ENCODE measurements at regions not wholly inside any gene's neighbourhood (a gene's known extent, or its start where the extent isn't known, plus 50 kb on each side); places are given as distances from the start of the nearest gene placed in this dataset.

DNA sequence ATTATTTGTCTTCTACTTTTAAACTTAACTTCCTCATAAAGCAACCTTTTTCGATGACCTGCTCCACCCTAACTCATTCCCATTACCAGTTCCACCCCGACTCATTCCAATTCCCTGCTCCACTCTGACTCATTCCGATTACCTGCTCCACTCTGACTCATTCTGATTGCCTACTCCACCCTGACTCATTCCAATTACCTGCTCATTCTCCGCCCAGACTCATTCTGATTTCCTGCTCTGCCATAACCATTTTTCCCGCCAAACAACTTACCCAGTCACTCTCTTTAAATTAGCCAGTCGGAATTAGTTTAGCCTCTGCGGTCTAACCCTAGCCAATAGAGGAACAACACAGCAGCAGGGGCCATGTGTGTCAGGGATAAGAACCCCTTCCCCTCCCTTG is 249.1 kb downstream of the DPY19L2 start:
- FAIRE-seq: no peak
- H3K4me3 ChIP-seq (ENCODE audit: low read length in 3 of 3): no peak overlapping the region
- peaks cover 0 to 3% (median 0%) of the 10 kb centered on the region in 3 donors for H3K4me1 ChIP-seq (ENCODE audit: control insufficient read depth in 2 of 3, insufficient read depth in 2 of 3, low read depth in 1 of 3, low read length in 3 of 3)
- no peak overlapping the region for H3K9ac ChIP-seq (ENCODE audit: low read length in 3 of 3)
- no peak for DNase-seq
- no peaks in the 10 kb centered on the region for H3K9me3 ChIP-seq (ENCODE audit: control insufficient read depth in 2 of 3, insufficient read depth in 1 of 3, low read length in 3 of 3)
- no peak overlapping the region for H3K27ac ChIP-seq (ENCODE audit: low read depth in 2 of 2, low read length in 2 of 2)
- TF ChIP-seq, protein P1, sequence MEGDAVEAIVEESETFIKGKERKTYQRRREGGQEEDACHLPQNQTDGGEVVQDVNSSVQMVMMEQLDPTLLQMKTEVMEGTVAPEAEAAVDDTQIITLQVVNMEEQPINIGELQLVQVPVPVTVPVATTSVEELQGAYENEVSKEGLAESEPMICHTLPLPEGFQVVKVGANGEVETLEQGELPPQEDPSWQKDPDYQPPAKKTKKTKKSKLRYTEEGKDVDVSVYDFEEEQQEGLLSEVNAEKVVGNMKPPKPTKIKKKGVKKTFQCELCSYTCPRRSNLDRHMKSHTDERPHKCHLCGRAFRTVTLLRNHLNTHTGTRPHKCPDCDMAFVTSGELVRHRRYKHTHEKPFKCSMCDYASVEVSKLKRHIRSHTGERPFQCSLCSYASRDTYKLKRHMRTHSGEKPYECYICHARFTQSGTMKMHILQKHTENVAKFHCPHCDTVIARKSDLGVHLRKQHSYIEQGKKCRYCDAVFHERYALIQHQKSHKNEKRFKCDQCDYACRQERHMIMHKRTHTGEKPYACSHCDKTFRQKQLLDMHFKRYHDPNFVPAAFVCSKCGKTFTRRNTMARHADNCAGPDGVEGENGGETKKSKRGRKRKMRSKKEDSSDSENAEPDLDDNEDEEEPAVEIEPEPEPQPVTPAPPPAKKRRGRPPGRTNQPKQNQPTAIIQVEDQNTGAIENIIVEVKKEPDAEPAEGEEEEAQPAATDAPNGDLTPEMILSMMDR (IDR thresholded peaks at IDR 0.05; ENCODE audit: borderline replicate concordance, extremely low read depth, insufficient read depth): no peak
- no peaks in the 10 kb centered on the region for H3K36me3 ChIP-seq (ENCODE audit: control insufficient read depth in 2 of 3, insufficient read depth in 3 of 3, low read length in 3 of 3)
- intact Hi-C loops (cut with DNase I): no loop called here
- H3K27me3 ChIP-seq (ENCODE audit: control insufficient read depth, insufficient read depth, low read length): no peaks in the 10 kb centered on the region

DNA sequence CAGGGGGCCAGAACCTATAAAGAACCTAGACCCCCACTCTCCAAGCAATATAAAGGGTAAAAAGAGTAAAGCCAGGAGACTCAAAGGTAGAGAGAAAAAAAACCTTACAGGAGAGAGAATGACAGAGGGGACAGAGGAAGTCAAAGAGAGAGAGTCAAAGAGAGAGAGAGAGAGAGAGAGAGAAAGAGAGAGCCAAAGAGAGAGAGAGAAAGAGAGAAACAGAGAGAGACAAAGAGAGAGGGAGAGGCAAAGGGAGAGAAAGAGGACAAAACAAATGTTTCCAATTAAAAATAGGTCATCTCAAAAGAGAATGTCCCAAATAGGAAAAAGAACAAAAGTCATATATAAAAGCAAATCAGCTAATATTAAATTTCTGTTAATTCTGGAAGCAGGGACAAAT is 251.5 kb downstream of the DPY19L2 start:
- no peaks in the 10 kb centered on the region for H3K4me1 ChIP-seq (ENCODE audit: control insufficient read depth in 2 of 3, insufficient read depth in 2 of 3, low read depth in 1 of 3, low read length in 3 of 3)
- TF ChIP-seq, protein P1 (IDR thresholded peaks at IDR 0.05; ENCODE audit: borderline replicate concordance, extremely low read depth, insufficient read depth): no peak
- no peaks in the 10 kb centered on the region for H3K36me3 ChIP-seq (ENCODE audit: control insufficient read depth in 2 of 3, insufficient read depth in 3 of 3, low read length in 3 of 3)
- no peak for FAIRE-seq
- H3K27ac ChIP-seq (ENCODE audit: low read depth in 2 of 2, low read length in 2 of 2): no peak overlapping the region
- no peak for DNase-seq
- H3K9me3 ChIP-seq (ENCODE audit: control insufficient read depth in 2 of 3, insufficient read depth in 1 of 3, low read length in 3 of 3): no peaks in the 10 kb centered on the region
- intact Hi-C loops (cut with DNase I): no loop called here
- H3K27me3 ChIP-seq (ENCODE audit: control insufficient read depth, insufficient read depth, low read length): no peaks in the 10 kb centered on the region
- H3K9ac ChIP-seq (ENCODE audit: low read length in 3 of 3): no peak overlapping the region
- no peak overlapping the region for H3K4me3 ChIP-seq (ENCODE audit: low read length in 3 of 3)

DNA sequence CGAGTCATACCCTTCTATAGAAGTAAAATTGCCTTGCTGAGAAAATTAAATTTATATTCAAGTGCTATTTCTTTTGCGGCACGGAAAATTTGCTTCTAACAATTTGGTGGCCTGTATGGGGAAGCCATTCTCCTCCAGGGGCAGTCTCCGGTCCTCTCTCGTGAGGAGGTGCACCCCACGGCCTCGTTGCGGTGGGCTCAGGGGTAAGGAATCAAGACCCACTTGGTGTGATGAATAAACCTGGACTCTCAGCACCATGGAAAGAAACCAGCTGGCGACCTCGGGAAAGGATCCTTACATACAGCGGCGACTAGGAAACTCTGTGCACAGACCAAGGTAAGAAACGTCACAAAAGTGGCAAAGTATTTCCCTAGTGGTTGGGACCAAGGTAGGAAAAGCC is 252.9 kb downstream of the DPY19L2 start:
- Histone ChIP-seq H3K27ac (ENCODE audit: low read depth in 2 of 2, low read length in 2 of 2) (no peak overlapping the region), H3K9ac (ENCODE audit: low read length in 3 of 3) (no peak overlapping the region), H3K36me3 (ENCODE audit: control insufficient read depth in 2 of 3, insufficient read depth in 3 of 3, low read length in 3 of 3) (no peaks in the 10 kb centered on the region), H3K4me1 (ENCODE audit: control insufficient read depth in 2 of 3, insufficient read depth in 2 of 3, low read depth in 1 of 3, low read length in 3 of 3) (no peaks in the 10 kb centered on the region), H3K4me3 (ENCODE audit: low read length in 3 of 3) (no peak overlapping the region), H3K9me3 (ENCODE audit: control insufficient read depth in 2 of 3, insufficient read depth in 1 of 3, low read length in 3 of 3) (no peaks in the 10 kb centered on the region), H3K27me3 (ENCODE audit: control insufficient read depth, insufficient read depth, low read length) (no peaks in the 10 kb centered on the region)
- DNase-seq (no peak), FAIRE-seq (no peak)
- TF ChIP-seq, protein P1 (IDR thresholded peaks at IDR 0.05; ENCODE audit: borderline replicate concordance, extremely low read depth, insufficient read depth): no peak
- intact Hi-C loops (cut with DNase I): no loop called here

DNA sequence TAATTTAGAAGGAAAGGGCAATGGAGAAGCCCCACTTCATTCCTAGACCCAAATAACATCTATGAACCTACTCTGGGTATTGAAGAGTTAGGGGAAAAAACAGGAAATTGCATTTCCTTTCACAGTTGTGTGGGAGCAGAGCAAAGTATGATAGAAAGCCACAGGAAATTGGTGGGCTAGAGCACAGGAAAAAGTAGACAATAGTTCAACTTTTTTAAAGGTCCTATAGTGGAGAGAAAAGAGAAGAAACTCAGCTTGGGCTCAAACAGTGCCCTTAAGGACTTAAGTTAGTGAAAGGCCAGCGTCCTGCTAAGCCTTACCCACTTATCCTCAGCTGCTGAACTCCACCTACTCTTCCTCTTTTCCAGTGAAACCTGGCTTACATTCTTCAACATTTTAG is 258.1 kb downstream of the DPY19L2 start:
- TF ChIP-seq, protein P1 (IDR thresholded peaks at IDR 0.05; ENCODE audit: borderline replicate concordance, extremely low read depth, insufficient read depth): no peak
- Histone ChIP-seq H3K27ac (ENCODE audit: low read depth in 2 of 2, low read length in 2 of 2) (no peak overlapping the region), H3K4me3 (ENCODE audit: low read length in 3 of 3) (no peak overlapping the region), H3K27me3 (ENCODE audit: control insufficient read depth, insufficient read depth, low read length) (no peaks in the 10 kb centered on the region), H3K36me3 (ENCODE audit: control insufficient read depth in 2 of 3, insufficient read depth in 3 of 3, low read length in 3 of 3) (no peaks in the 10 kb centered on the region), H3K4me1 (ENCODE audit: control insufficient read depth in 2 of 3, insufficient read depth in 2 of 3, low read depth in 1 of 3, low read length in 3 of 3) (no peaks in the 10 kb centered on the region), H3K9ac (ENCODE audit: low read length in 3 of 3) (no peak overlapping the region), H3K9me3 (ENCODE audit: control insufficient read depth in 2 of 3, insufficient read depth in 1 of 3, low read length in 3 of 3) (no peaks in the 10 kb centered on the region)
- no peak for FAIRE-seq
- intact Hi-C loops (cut with DNase I): no loop called here
- no peak for DNase-seq

Data from kidney (tissue), 13 donors.